ENCODE measurements at regions not wholly inside any gene's neighbourhood (a gene's known extent, or its start where the extent isn't known, plus 50 kb on each side); places are given as distances from the start of the nearest gene placed in this dataset.

- no peak for DNase-seq (ENCODE audit: low spot score)
These were observed 963.2 kb downstream of the ROBO2 start for GRCh38 chr3:78003090-78003489.

- DNase-seq (ENCODE audit: low spot score): no peak
These were observed 964.7 kb downstream of the ROBO2 start for GRCh38 chr3:78004571-78004970.

- no peak for DNase-seq (ENCODE audit: low spot score)
These were observed 973.8 kb downstream of the ROBO2 start for GRCh38 chr3:78013653-78014052.

- no peak for DNase-seq (ENCODE audit: low spot score)
These were observed 976.0 kb downstream of the ROBO2 start for GRCh38 chr3:78015856-78016255.

- no peak for DNase-seq (ENCODE audit: low spot score)
These were observed 981.8 kb downstream of the ROBO2 start for GRCh38 chr3:78021710-78022109.

GRCh38 chr3:78022232-78022631 lies 982.3 kb downstream of the ROBO2 start:
- no peak for DNase-seq (ENCODE audit: low spot score)

- no peak for DNase-seq (ENCODE audit: low spot score)
These were observed 983.4 kb downstream of the ROBO2 start for GRCh38 chr3:78023257-78023656.

- no peak for DNase-seq (ENCODE audit: low spot score)
These were observed 986.0 kb downstream of the ROBO2 start for GRCh38 chr3:78025916-78026315.

- DNase-seq (ENCODE audit: low spot score): no peak
These were observed 986.5 kb downstream of the ROBO2 start for GRCh38 chr3:78026318-78026828.

- no peak for DNase-seq (ENCODE audit: low spot score)
These were observed 989.9 kb downstream of the ROBO2 start for GRCh38 chr3:78029775-78030174.

- no peak for DNase-seq (ENCODE audit: low spot score)
These were observed 995.3 kb downstream of the ROBO2 start for GRCh38 chr3:78035131-78035641.

- no peak for DNase-seq (ENCODE audit: low spot score)
These were observed 1001.6 kb downstream of the ROBO2 start for GRCh38 chr3:78041486-78041885.

GRCh38 chr3:78046566-78046965 lies 1006.7 kb downstream of the ROBO2 start:
- DNase-seq (ENCODE audit: low spot score): no peak

GRCh38 chr3:78048698-78049097 lies 1008.8 kb downstream of the ROBO2 start:
- no peak for DNase-seq (ENCODE audit: low spot score)

- no peak for DNase-seq (ENCODE audit: low spot score)
These were observed 1009.6 kb downstream of the ROBO2 start for GRCh38 chr3:78049521-78049920.

GRCh38 chr3:78050276-78051065 lies 1010.6 kb downstream of the ROBO2 start:
- no peak for DNase-seq (ENCODE audit: low spot score)

GRCh38 chr3:78052746-78053145 lies 1012.8 kb downstream of the ROBO2 start:
- no peak for DNase-seq (ENCODE audit: low spot score)

GRCh38 chr3:78066287-78066686 lies 1026.4 kb downstream of the ROBO2 start:
- no peak for DNase-seq (ENCODE audit: low spot score)

GRCh38 chr3:78070188-78070587 lies 1030.3 kb downstream of the ROBO2 start:
- no peak for DNase-seq (ENCODE audit: low spot score)

GRCh38 chr3:78076379-78076778 lies 1036.5 kb downstream of the ROBO2 start:
- DNase-seq (ENCODE audit: low spot score): no peak

GRCh38 chr3:78077178-78077577 lies 1037.3 kb downstream of the ROBO2 start:
- DNase-seq (ENCODE audit: low spot score): no peak

- no peak for DNase-seq (ENCODE audit: low spot score)
These were observed 1037.9 kb downstream of the ROBO2 start for GRCh38 chr3:78077842-78078241.

- no peak for DNase-seq (ENCODE audit: low spot score)
These were observed 1039.6 kb downstream of the ROBO2 start for GRCh38 chr3:78079514-78079913.

- no peak for DNase-seq (ENCODE audit: low spot score)
These were observed 1046.3 kb downstream of the ROBO2 start for GRCh38 chr3:78086150-78086549.
